Pancreas (tissue), 10 donors: ENCODE measurements at regions not wholly inside any gene's neighbourhood (a gene's known extent, or its start where the extent isn't known, plus 50 kb on each side); places are given as distances from the start of the nearest gene placed in this dataset.

Source experiments
- ATAC-seq, 4 donors: fragments of 200-7000 bp; cut with Tn5 transposase; one replicate each; pipeline versions ENCODE4 v1.8.0 to v1.9.1; 2020; ENCODE audit warnings: mild to moderate bottlenecking in 4 of 4, moderate library complexity in 4 of 4
- DNase-seq, 6 donors: peaks; one replicate each; pipeline ENCODE4 v3.0.0-alpha.2; 2020
- FAIRE-seq: peaks from 2 replicates; lab custom pipeline; 2012; peaks lifted over from hg19 to GRCh38; lab: Jason Lieb, UNC
- H3K27ac ChIP-seq, 4 donors: fragments of 200-600 bp; sonication (generic); 1 replicate in 3 of 4; 2 replicates in 1 of 4; pipeline versions ENCODE4 v1.5.0 to v1.8.0; 2020
- H3K27me3 ChIP-seq, 4 donors: fragments of 200-600 bp; one replicate each; pipeline ENCODE4 v1.8.0; 2021
- H3K36me3 ChIP-seq, 3 donors: fragments of 200-600 bp; sonication (generic) in 1 of 3; one replicate each; pipeline versions ENCODE4 v1.5.0 to v1.8.0; 2020 to 2021
- H3K4me1 ChIP-seq, 3 donors: fragments of 200-600 bp; one replicate each; pipeline ENCODE4 v1.8.0; 2021
- H3K4me3 ChIP-seq, 4 donors: fragments of 200-600 bp; sonication (generic) in 2 of 4; one replicate each; pipeline versions ENCODE4 v1.5.0 to v1.8.0; 2020 to 2021
- H3K9me3 ChIP-seq, 4 donors: fragments of 200-600 bp; one replicate each; pipeline ENCODE4 v1.8.0; 2021
- WGBS, 2 donors: extraction: QIAGEN DNeasy Blood & Tissue Kit; methylation state at CpG; one replicate each; pipeline ENCODE4 v1.1.7; 2013; 5-methylcytosine and 5-hydroxymethylcytosine counted together
- intact Hi-C, 3 donors: fragments of 100-400 bp; cut with DNase I; formaldehyde crosslinking; loops; one replicate each; pipeline versions ENCODE4 v1.11.1 to v1.14.2; 2022
- TF ChIP-seq, protein P1 (sequence below), 4 donors: fragments of 200-600 bp; sonication (generic) in 3 of 4; IDR thresholded peaks; one replicate each; pipeline versions ENCODE4 v1.5.0 to v1.8.0; 2021; ENCODE audit warnings: antibody characterized with exemption in 4 of 4
- donor health status: healthy with polysubstance abuse.
- donor health status: DM: no; HTN: no; CAD: no; lungs with moderate emphysema.
- donor health status: DM: no; HTN: no; CAD: no.
- donor health status: control.
- donor health status: control.
- donor health status: Bipolar disorder and iron deficiency.
- donor health status: DM: yes; HTN: yes; CAD: no.
- donor health status: DM: no; HTN: no; CAD: no.
- donor health status: DM: no; HTN: no; CAD: no.
- donor health status: DM: yes; HTN: yes; CAD: no.

DNA sequence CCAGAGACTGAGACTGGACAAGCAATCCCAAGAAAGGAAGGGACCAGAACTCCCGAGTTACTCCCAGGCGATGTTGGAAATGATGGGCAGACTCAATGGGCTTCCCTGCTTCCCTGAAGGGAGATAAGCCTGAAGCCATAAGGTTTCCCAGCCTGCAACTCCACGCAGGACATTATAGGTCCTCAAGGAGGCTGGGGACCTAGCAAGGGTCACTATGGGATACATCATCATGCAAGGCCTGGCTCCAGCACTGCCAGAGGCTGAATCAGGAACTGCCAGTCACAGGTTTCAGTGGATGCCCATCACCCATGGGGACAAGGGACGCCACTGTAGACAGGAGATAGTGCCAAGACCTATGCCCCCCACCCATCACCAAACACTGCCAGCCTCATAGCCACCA is 338.7 kb downstream of the IRS2 start:
- 65 to 82% methylated on average over 4 of the region's 4 CpGs for WGBS, 2 donors
- intact Hi-C loops = no loop called here
- ATAC-seq (no peak), FAIRE-seq (no peak), DNase-seq (no peak)
- Histone ChIP-seq H3K27me3 (no peaks in the 10 kb centered on the region), H3K36me3 (no peaks in the 10 kb centered on the region), H3K4me3 (no peak overlapping the region), H3K4me1 (no peaks in the 10 kb centered on the region), H3K9me3 (no peaks in the 10 kb centered on the region), H3K27ac (no peak overlapping the region)
- TF ChIP-seq, protein P1, sequence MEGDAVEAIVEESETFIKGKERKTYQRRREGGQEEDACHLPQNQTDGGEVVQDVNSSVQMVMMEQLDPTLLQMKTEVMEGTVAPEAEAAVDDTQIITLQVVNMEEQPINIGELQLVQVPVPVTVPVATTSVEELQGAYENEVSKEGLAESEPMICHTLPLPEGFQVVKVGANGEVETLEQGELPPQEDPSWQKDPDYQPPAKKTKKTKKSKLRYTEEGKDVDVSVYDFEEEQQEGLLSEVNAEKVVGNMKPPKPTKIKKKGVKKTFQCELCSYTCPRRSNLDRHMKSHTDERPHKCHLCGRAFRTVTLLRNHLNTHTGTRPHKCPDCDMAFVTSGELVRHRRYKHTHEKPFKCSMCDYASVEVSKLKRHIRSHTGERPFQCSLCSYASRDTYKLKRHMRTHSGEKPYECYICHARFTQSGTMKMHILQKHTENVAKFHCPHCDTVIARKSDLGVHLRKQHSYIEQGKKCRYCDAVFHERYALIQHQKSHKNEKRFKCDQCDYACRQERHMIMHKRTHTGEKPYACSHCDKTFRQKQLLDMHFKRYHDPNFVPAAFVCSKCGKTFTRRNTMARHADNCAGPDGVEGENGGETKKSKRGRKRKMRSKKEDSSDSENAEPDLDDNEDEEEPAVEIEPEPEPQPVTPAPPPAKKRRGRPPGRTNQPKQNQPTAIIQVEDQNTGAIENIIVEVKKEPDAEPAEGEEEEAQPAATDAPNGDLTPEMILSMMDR (IDR thresholded peaks at IDR 0.05) = no peak

DNA sequence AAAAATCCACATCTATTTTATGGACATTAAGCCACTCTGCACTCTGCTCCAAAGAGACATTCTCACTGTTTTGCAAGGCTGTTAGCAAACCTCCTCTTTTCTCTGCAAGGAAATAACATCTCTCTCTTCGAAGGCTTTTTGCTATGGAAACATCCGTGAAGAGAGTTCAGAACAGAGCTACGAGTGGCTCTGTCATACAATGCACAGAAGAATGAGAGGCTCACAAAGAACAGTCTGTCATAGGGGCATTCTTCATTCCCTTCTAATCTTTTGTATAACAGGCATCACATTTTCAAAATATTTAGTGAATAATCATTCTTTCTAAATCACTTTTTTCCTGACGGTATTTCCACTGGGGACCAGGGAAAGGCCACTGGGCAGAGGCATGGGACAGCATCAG is 346.1 kb downstream of the IRS2 start:
- WGBS, 2 donors = 52 to 67% methylated on average over 4 of the region's 4 CpGs
- TF ChIP-seq, protein P1 (IDR thresholded peaks at IDR 0.05) = no peak
- Histone ChIP-seq H3K9me3 (no peaks in the 10 kb centered on the region), H3K4me1 (no peaks in the 10 kb centered on the region), H3K36me3 (no peaks in the 10 kb centered on the region), H3K27ac (no peak overlapping the region), H3K4me3 (no peak overlapping the region), H3K27me3 (no peaks in the 10 kb centered on the region)
- intact Hi-C loops = no loop called here
- no peak for DNase-seq
- ATAC-seq = no peak
- no peak for FAIRE-seq

DNA sequence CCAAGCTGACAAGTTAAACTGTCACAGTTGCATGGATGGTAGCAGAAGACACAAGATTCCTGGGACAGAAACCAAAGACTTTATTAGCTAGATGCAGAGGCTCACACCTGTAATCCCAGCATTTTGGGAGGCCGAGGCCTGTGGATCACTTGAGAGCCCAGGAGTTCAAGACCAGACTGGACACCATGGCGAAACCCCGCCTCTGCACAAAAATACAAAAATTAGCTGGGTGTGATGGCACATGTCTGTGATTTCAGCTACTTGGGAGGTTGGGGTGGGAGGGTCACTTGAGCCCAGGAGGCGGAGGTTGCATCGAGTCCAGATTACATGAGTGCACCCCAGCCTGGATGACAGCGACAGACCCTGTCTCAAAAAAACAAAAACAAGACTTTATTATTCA is 346.6 kb downstream of the IRS2 start:
- WGBS, 2 donors = 76 to 86% methylated on average over 6 of the region's 6 CpGs
- no peaks in the 10 kb centered on the region for H3K36me3 ChIP-seq
- intact Hi-C loops = no loop called here
- TF ChIP-seq, protein P1 (IDR thresholded peaks at IDR 0.05) = no peak
- H3K4me3 ChIP-seq = no peak overlapping the region
- ATAC-seq = no peak
- no peaks in the 10 kb centered on the region for H3K4me1 ChIP-seq
- no peaks in the 10 kb centered on the region for H3K27me3 ChIP-seq
- H3K27ac ChIP-seq = no peak overlapping the region
- DNase-seq = no peak
- FAIRE-seq = no peak
- H3K9me3 ChIP-seq = no peaks in the 10 kb centered on the region

DNA sequence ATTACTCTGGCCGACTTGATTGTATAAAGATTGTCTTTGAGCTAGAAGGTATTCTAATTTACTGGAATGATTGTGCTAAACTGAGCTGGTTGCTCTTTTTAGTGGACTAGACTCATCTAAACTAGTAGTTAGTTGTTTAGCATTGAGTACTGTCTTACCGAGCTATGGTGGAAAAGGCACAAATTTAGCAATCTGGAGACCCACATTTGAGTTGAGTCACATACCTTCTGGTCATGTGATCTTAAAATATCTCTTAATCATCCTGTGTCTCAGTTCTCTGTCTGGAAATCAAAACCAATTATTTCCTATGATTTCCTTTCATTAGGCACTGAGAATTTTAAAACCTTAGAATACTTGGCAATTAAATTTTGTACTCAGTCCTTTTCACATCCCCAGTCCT is 349.5 kb downstream of the IRS2 start:
- Histone ChIP-seq H3K27me3 (no peaks in the 10 kb centered on the region), H3K4me3 (no peak overlapping the region), H3K36me3 (no peaks in the 10 kb centered on the region), H3K9me3 (no peaks in the 10 kb centered on the region), H3K4me1 (no peaks in the 10 kb centered on the region), H3K27ac (no peak overlapping the region)
- WGBS, 2 donors = 40 to 55% methylated on average over 2 of the region's 2 CpGs
- FAIRE-seq (no peak), ATAC-seq (no peak), DNase-seq (no peak)
- TF ChIP-seq, protein P1 (IDR thresholded peaks at IDR 0.05) = no peak
- intact Hi-C loops = no loop called here

DNA sequence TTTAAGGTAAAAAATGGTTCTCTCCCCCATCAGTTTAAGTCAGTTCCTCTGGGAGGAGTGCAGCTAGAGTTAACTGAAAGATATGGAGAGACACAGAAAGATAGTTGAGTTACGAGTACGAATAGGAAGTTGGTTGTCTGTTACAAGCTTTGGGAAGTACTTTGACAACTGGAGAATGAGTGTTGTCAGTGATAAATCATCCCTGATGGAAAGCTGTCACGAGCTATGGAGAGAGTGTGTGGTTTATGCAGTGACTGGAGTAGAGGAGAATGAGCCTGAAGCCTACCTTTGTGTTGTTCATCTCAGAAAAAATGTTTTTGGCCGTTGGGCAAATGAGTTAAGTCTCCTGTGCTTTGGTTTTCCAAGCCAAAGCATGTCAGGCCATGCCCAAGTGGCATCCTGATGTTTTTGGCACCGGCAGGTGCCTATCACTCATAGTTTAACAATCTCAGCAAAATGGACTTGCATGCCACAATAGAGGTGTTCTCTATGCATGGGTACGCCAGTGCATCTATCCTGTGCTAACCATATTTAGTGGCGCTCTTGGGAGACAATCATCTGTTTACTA is 350.2 kb downstream of the IRS2 start:
- TF ChIP-seq, protein P1 (IDR thresholded peaks at IDR 0.05) = no peak
- Histone ChIP-seq H3K36me3 (no peaks in the 10 kb centered on the region), H3K4me3 (no peak overlapping the region), H3K9me3 (no peaks in the 10 kb centered on the region), H3K4me1 (no peaks in the 10 kb centered on the region), H3K27me3 (no peaks in the 10 kb centered on the region), H3K27ac (no peak overlapping the region)
- intact Hi-C loops = no loop called here
- no peak for FAIRE-seq
- ATAC-seq = no peak
- 73 to 81% methylated on average over 7 of the region's 7 CpGs for WGBS, 2 donors
- DNase-seq = no peak
